ENCODE measurements at regions not wholly inside any gene's neighbourhood (a gene's known extent, or its start where the extent isn't known, plus 50 kb on each side); places are given as distances from the start of the nearest gene placed in this dataset.
A peak's percentile ranks its signal among the peaks of the same experiment; 100 is the strongest.
"Not testable (repeated sequence)": the region's sequence is repeated elsewhere in the genome, so short reads cannot be mapped to it uniquely, and the experiment has no call there.

GRCh38 chr6:21935142-21935541 is 341.6 kb downstream of the SOX4 start:
- Histone ChIP-seq H3K9ac (ENCODE audit: low read length) (no peak overlapping the region), H3K4ac (ENCODE audit: low read depth, low read length) (no peak overlapping the region), H2AFZ (ENCODE audit: insufficient read depth, low read length, poor library complexity) (no peak overlapping the region), H3K27me3 (ENCODE audit: insufficient read depth, low read length) (no peaks in the 10 kb centered on the region), H2BK120ac (ENCODE audit: insufficient read depth, low read length, poor library complexity) (no peak overlapping the region), H2BK5ac (ENCODE audit: low read depth, low read length, poor library complexity) (no peak overlapping the region), H3K79me2 (ENCODE audit: control insufficient read depth, insufficient read depth, low read length, poor library complexity) (no peaks in the 10 kb centered on the region), H3K4me1 (ENCODE audit: control insufficient read depth in 1 of 2, insufficient read depth in 2 of 2, low read length in 2 of 2) (no peaks in the 10 kb centered on the region), H3K18ac (ENCODE audit: low read length) (no peak overlapping the region), H3K23ac (ENCODE audit: low read length) (no peak overlapping the region), H3K14ac (ENCODE audit: low read length) (no peak overlapping the region), H4K91ac (ENCODE audit: low read depth, low read length) (no peak overlapping the region), H3K79me1 (ENCODE audit: low read length) (peaks cover 4% of the 10 kb centered on the region), H4K12ac (ENCODE audit: low read depth, low read length) (no peak overlapping the region), H3K27ac (ENCODE audit: low read depth, low read length) (no peak overlapping the region), H3K36me3 (ENCODE audit: control insufficient read depth in 1 of 2, insufficient read depth in 2 of 2, low read length in 2 of 2) (peaks cover 0 to 2% of the 10 kb centered on the region in 2 experiments), H2AK5ac (ENCODE audit: low read length) (no peak overlapping the region), H2BK12ac (ENCODE audit: low read length) (no peak overlapping the region), H4K8ac (ENCODE audit: low read depth, low read length) (no peak overlapping the region), H3K4me2 (ENCODE audit: low read length) (no peak overlapping the region), H3K9me3 (ENCODE audit: insufficient read depth, low read depth, low read length) (no peaks in the 10 kb centered on the region), H3K4me3 (ENCODE audit: low read depth, low read length) (no peak overlapping the region)
- no peak for DNase-seq

DNA sequence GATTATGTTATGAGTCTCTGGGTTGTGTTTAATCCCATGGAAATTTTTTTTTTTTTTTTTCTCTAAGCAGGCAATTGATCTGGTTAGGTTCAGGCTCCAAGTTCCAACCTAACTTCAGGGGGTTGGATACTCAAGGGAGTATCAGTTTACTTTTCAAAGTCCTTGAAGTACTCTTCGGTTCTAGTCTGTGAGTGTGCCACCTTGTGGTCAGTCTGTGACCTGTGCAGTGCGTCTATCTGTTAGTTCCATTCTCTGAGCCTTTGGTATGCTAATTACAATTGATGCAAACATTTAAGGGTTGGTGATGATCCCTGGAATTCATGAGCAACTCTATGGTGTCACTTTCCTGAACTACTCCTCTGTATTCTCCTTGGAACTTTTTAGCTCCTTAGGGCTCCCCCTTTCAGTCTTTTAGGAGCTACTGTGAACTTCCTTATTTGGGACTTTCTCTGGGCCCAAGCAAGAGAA is 342.0 kb downstream of the SOX4 start:
- peak; percentile 36 to 76 for DNase-seq
- H3K4me1 ChIP-seq (ENCODE audit: control insufficient read depth in 1 of 2, insufficient read depth in 2 of 2, low read length in 2 of 2) = no peaks in the 10 kb centered on the region
- H3K9me3 ChIP-seq (ENCODE audit: insufficient read depth, low read depth, low read length) = no peaks in the 10 kb centered on the region
- no peak overlapping the region for H3K4me3 ChIP-seq (ENCODE audit: low read depth, low read length)
- H3K4me2 ChIP-seq (ENCODE audit: low read length) = no peak overlapping the region
- H3K23ac ChIP-seq (ENCODE audit: low read length) = no peak overlapping the region
- H3K79me2 ChIP-seq (ENCODE audit: control insufficient read depth, insufficient read depth, low read length, poor library complexity) = no peaks in the 10 kb centered on the region
- H3K27ac ChIP-seq (ENCODE audit: low read depth, low read length) = peak overlapping the region; percentile 10
- no peak overlapping the region for H4K12ac ChIP-seq (ENCODE audit: low read depth, low read length)
- peaks cover 0 to 2% of the 10 kb centered on the region in 2 experiments for H3K36me3 ChIP-seq (ENCODE audit: control insufficient read depth in 1 of 2, insufficient read depth in 2 of 2, low read length in 2 of 2)
- no peaks in the 10 kb centered on the region for H3K27me3 ChIP-seq (ENCODE audit: insufficient read depth, low read length)
- H3K4ac ChIP-seq (ENCODE audit: low read depth, low read length) = no peak overlapping the region
- H3K9ac ChIP-seq (ENCODE audit: low read length) = no peak overlapping the region
- WGBS (ENCODE audit: extremely low coverage, insufficient coverage, insufficient read length) = no CpG with 5 or more reads among the region's 2 CpGs
- no peak overlapping the region for H2BK120ac ChIP-seq (ENCODE audit: insufficient read depth, low read length, poor library complexity)
- no peak overlapping the region for H2BK5ac ChIP-seq (ENCODE audit: low read depth, low read length, poor library complexity)
- H2BK12ac ChIP-seq (ENCODE audit: low read length) = no peak overlapping the region
- H3K14ac ChIP-seq (ENCODE audit: low read length) = no peak overlapping the region
- H2AFZ ChIP-seq (ENCODE audit: insufficient read depth, low read length, poor library complexity) = no peak overlapping the region
- peak overlapping the region; percentile 8 for H4K8ac ChIP-seq (ENCODE audit: low read depth, low read length)
- H3K18ac ChIP-seq (ENCODE audit: low read length) = no peak overlapping the region
- peaks cover 4% of the 10 kb centered on the region for H3K79me1 ChIP-seq (ENCODE audit: low read length)
- H2AK5ac ChIP-seq (ENCODE audit: low read length) = no peak overlapping the region
- H4K91ac ChIP-seq (ENCODE audit: low read depth, low read length) = no peak overlapping the region

- Histone ChIP-seq H3K9me3 (ENCODE audit: insufficient read depth, low read depth, low read length) (no peaks in the 10 kb centered on the region), H4K91ac (ENCODE audit: low read depth, low read length) (no peak overlapping the region), H2BK12ac (ENCODE audit: low read length) (no peak overlapping the region), H3K18ac (ENCODE audit: low read length) (no peak overlapping the region), H3K79me1 (ENCODE audit: low read length) (peaks cover 4% of the 10 kb centered on the region), H2BK120ac (ENCODE audit: insufficient read depth, low read length, poor library complexity) (no peak overlapping the region), H2BK5ac (ENCODE audit: low read depth, low read length, poor library complexity) (no peak overlapping the region), H3K14ac (ENCODE audit: low read length) (no peak overlapping the region), H3K27ac (ENCODE audit: low read depth, low read length) (no peak overlapping the region), H3K4me3 (ENCODE audit: low read depth, low read length) (no peak overlapping the region), H3K4me2 (ENCODE audit: low read length) (no peak overlapping the region), H3K27me3 (ENCODE audit: insufficient read depth, low read length) (no peaks in the 10 kb centered on the region), H3K36me3 (ENCODE audit: control insufficient read depth in 1 of 2, insufficient read depth in 2 of 2, low read length in 2 of 2) (no peaks in the 10 kb centered on the region), H3K23ac (ENCODE audit: low read length) (no peak overlapping the region), H3K79me2 (ENCODE audit: control insufficient read depth, insufficient read depth, low read length, poor library complexity) (no peaks in the 10 kb centered on the region), H4K8ac (ENCODE audit: low read depth, low read length) (no peak overlapping the region), H2AK5ac (ENCODE audit: low read length) (no peak overlapping the region), H3K4me1 (ENCODE audit: control insufficient read depth in 1 of 2, insufficient read depth in 2 of 2, low read length in 2 of 2) (no peaks in the 10 kb centered on the region), H2AFZ (ENCODE audit: insufficient read depth, low read length, poor library complexity) (no peak overlapping the region), H4K12ac (ENCODE audit: low read depth, low read length) (no peak overlapping the region), H3K9ac (ENCODE audit: low read length) (no peak overlapping the region), H3K4ac (ENCODE audit: low read depth, low read length) (no peak overlapping the region)
- no peak for DNase-seq
- no CpG with 5 or more reads among the region's 6 CpGs for WGBS (ENCODE audit: extremely low coverage, insufficient coverage, insufficient read length)
Observed at GRCh38 chr6:21937466-21937865, 343.9 kb downstream of the SOX4 start.

DNA sequence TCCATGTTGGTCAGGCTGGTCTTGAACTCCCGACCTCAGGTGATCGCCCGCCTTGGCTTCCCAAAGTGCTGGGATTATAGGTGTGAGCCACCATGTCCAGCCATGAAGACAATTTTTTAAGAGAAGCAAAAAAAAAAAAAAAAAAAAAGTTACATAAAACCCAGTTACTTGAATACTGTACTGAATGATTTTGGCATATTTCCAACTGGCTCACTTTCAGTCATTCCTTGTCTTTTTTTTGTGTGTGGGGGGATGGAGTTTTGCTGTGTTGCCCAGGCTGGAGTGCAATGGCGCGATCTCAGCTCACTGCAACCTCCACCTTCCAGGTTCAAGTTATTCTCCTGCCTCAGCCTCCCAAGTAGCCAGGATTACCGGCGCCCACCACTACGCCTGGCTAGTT is 345.5 kb downstream of the SOX4 start:
- not testable (repeated sequence) for H4K91ac ChIP-seq (ENCODE audit: low read depth, low read length); H2BK120ac ChIP-seq (ENCODE audit: insufficient read depth, low read length, poor library complexity); H3K36me3 ChIP-seq (ENCODE audit: control insufficient read depth in 1 of 2, insufficient read depth in 2 of 2, low read length in 2 of 2); H3K23ac ChIP-seq (ENCODE audit: low read length); H3K18ac ChIP-seq (ENCODE audit: low read length); H3K14ac ChIP-seq (ENCODE audit: low read length); H2BK5ac ChIP-seq (ENCODE audit: low read depth, low read length, poor library complexity); H2BK12ac ChIP-seq (ENCODE audit: low read length); H3K27ac ChIP-seq (ENCODE audit: low read depth, low read length); H3K79me1 ChIP-seq (ENCODE audit: low read length); H2AFZ ChIP-seq (ENCODE audit: insufficient read depth, low read length, poor library complexity); H3K79me2 ChIP-seq (ENCODE audit: control insufficient read depth, insufficient read depth, low read length, poor library complexity); H4K12ac ChIP-seq (ENCODE audit: low read depth, low read length); H3K4me1 ChIP-seq (ENCODE audit: control insufficient read depth in 1 of 2, insufficient read depth in 2 of 2, low read length in 2 of 2); H3K4me3 ChIP-seq (ENCODE audit: low read depth, low read length); H3K4me2 ChIP-seq (ENCODE audit: low read length); H3K9ac ChIP-seq (ENCODE audit: low read length); H4K8ac ChIP-seq (ENCODE audit: low read depth, low read length); DNase-seq; H2AK5ac ChIP-seq (ENCODE audit: low read length); H3K27me3 ChIP-seq (ENCODE audit: insufficient read depth, low read length); H3K9me3 ChIP-seq (ENCODE audit: insufficient read depth, low read depth, low read length); H3K4ac ChIP-seq (ENCODE audit: low read depth, low read length)
- WGBS (ENCODE audit: extremely low coverage, insufficient coverage, insufficient read length) = no CpG with 5 or more reads among the region's 8 CpGs

Measured in trophoblast cell (in vitro differentiated cells and primary cell).